SK-N-SH (cell line): ENCODE measurements at regions not wholly inside any gene's neighbourhood (a gene's known extent, or its start where the extent isn't known, plus 50 kb on each side); places are given as distances from the start of the nearest gene placed in this dataset.

Source experiments
- CTCF ChIA-PET: fragments of 300-600, 350-600 bp; formaldehyde crosslinking; extraction: SDS; loops from one replicate; lab custom pipeline; 2021; lab: Yijun Ruan, JAX
- POLR2A ChIA-PET: fragments of 350-600 bp; sonication (Branson Sonifier 250); formaldehyde crosslinking; extraction: SDS; loops from one replicate; lab custom pipeline; 2020; ENCODE audit warnings: antibody characterized with exemption, inconsistent platforms; lab: Yijun Ruan, JAX
- DNase-seq: peaks from one replicate; pipeline ENCODE4 v3.0.0; 2012
- H2AFZ ChIP-seq: fragments of 200-600 bp; sonication (generic); 2 replicates; pipeline ENCODE4 v1.8.1; 2016; ENCODE audit warnings: antibody characterized with exemption, mild to moderate bottlenecking, low read depth
- H3F3A ChIP-seq: fragments of 200-600 bp; sonication (generic); replicated peaks from 2 replicates; pipeline ENCODE3; 2016; ENCODE audit warnings: antibody characterized with exemption, mild to moderate bottlenecking; ENCODE audit not compliant: insufficient read depth
- H3K27ac ChIP-seq, 2 experiments: fragments of 200-500 bp in 1 of 2; fragments of 200-600 bp in 1 of 2; sonication (Bioruptor generic) in 1 of 2; sonication (generic), shearing (Covaris generic) in 1 of 2; 2 replicates each; pipeline versions ENCODE4 v1.5.1 to v1.6.1; 2014 to 2016; ENCODE audit warnings: low read depth in 2 of 2, inconsistent platforms in 1 of 2, low read length in 1 of 2, mild to moderate bottlenecking in 1 of 2, mixed read lengths in 1 of 2
- H3K27me3 ChIP-seq: fragments of 200-600 bp; sonication (generic), shearing (Covaris generic); 2 replicates; pipeline ENCODE4 v1.6.1; 2016; ENCODE audit warnings: mixed run types; ENCODE audit not compliant: insufficient read depth
- H3K36me3 ChIP-seq, 2 experiments: fragments of 200-500 bp in 1 of 2; fragments of 200-600 bp in 1 of 2; sonication (Bioruptor generic) in 1 of 2; sonication (generic) in 1 of 2; replicated peaks in 1 of 2; 2 replicates each; pipeline versions ENCODE3 to v1.5.1; 2014 to 2016; ENCODE audit warnings: low read length in 1 of 2, mild to moderate bottlenecking in 1 of 2; ENCODE audit not compliant: insufficient read depth in 2 of 2, control insufficient read depth in 1 of 2
- H3K4me1 ChIP-seq, 2 experiments: fragments of 200-500 bp in 1 of 2; fragments of 200-600 bp in 1 of 2; sonication (Bioruptor generic) in 1 of 2; sonication (generic), shearing (Covaris generic) in 1 of 2; 2 replicates each; pipeline versions ENCODE4 v1.5.1 to v1.6.1; 2014 to 2016; ENCODE audit warnings: low read depth in 1 of 2, low read length in 1 of 2, mixed run types in 1 of 2; ENCODE audit not compliant: insufficient read depth in 2 of 2, control insufficient read depth in 1 of 2
- H3K4me2 ChIP-seq: fragments of 200-600 bp; sonication (generic), shearing (Covaris generic); 2 replicates; pipeline ENCODE4 v1.6.1; 2017; ENCODE audit warnings: mixed run types
- H3K4me3 ChIP-seq, 2 experiments: fragments of 200-500 bp in 1 of 2; fragments of 200-600 bp in 1 of 2; sonication (Bioruptor generic) in 1 of 2; sonication (generic), shearing (Covaris generic) in 1 of 2; 2 replicates each; pipeline versions ENCODE4 v1.5.1 to v1.8.1; 2014 to 2016; ENCODE audit warnings: low read depth in 2 of 2, inconsistent platforms in 1 of 2, low read length in 1 of 2, mild to moderate bottlenecking in 1 of 2, mixed read lengths in 1 of 2, moderate library complexity in 1 of 2
- H3K79me2 ChIP-seq: fragments of 200-600 bp; sonication (generic); 2 replicates; pipeline ENCODE4 v1.8.1; 2017; ENCODE audit warnings: mild to moderate bottlenecking; ENCODE audit not compliant: insufficient read depth
- H3K9ac ChIP-seq: fragments of 200-600 bp; sonication (generic); 2 replicates; pipeline ENCODE4 v1.6.1; 2017; ENCODE audit warnings: mixed run types
- H3K9me2 ChIP-seq: fragments of 200-600 bp; sonication (generic); 2 replicates; pipeline ENCODE4 v1.6.1; 2017; ENCODE audit warnings: mixed run types
- H3K9me3 ChIP-seq: fragments of 200-600 bp; sonication (generic); 2 replicates; pipeline ENCODE4 v1.6.1; 2017; ENCODE audit warnings: mixed run types, mild to moderate bottlenecking, moderate library complexity
- H4K20me1 ChIP-seq: fragments of 200-600 bp; sonication (generic); 2 replicates; pipeline ENCODE4 v1.6.1; 2017; ENCODE audit warnings: mild to moderate bottlenecking, mixed run types; ENCODE audit not compliant: insufficient read depth
- EZH2phosphoT487 ChIP-seq: fragments of 200-600 bp; sonication (generic); IDR thresholded peaks from 2 replicates; pipeline ENCODE4 v1.6.1; 2017; ENCODE audit warnings: low read depth, mixed run types, mild to moderate bottlenecking, antibody characterized with exemption, moderate library complexity, borderline replicate concordance
- FOSL2 ChIP-seq: IDR thresholded peaks from 2 replicates; pipeline ENCODE4 v1.4.0; 2012; ENCODE audit warnings: low read depth, mild to moderate bottlenecking, moderate library complexity, borderline replicate concordance
- FOXJ3 ChIP-seq: sonication (generic); formaldehyde crosslinking; IDR thresholded peaks from 2 replicates; pipeline ENCODE4 v1.5.1; 2020; ENCODE audit warnings: mild to moderate bottlenecking, missing genetic modification reagents
- GABPA ChIP-seq: IDR thresholded peaks from 2 replicates; pipeline ENCODE4 v1.4.0; 2012; ENCODE audit warnings: low read depth, mild to moderate bottlenecking
- MEF2A ChIP-seq: IDR thresholded peaks from 2 replicates; pipeline ENCODE4 v1.4.0; 2012; ENCODE audit warnings: low read depth, borderline replicate concordance
- MXI1 ChIP-seq: IDR thresholded peaks from 2 replicates; pipeline ENCODE4 v1.6.1; 2012; ENCODE audit warnings: mild to moderate bottlenecking, low read depth, low read length, improper control_type of control experiment
- NRF1 ChIP-seq: IDR thresholded peaks from 2 replicates; pipeline ENCODE4 v1.6.1; 2012; ENCODE audit warnings: low read depth, mild to moderate bottlenecking, low read length
- RAD21 ChIP-seq: IDR thresholded peaks from 2 replicates; pipeline ENCODE4 v1.6.1; 2012; ENCODE audit warnings: mild to moderate bottlenecking, low read length
- RXRA ChIP-seq: IDR thresholded peaks from 2 replicates; pipeline ENCODE4 v1.4.0; 2012; ENCODE audit warnings: low read depth, mild to moderate bottlenecking, borderline replicate concordance
- SIN3A ChIP-seq: IDR thresholded peaks from 2 replicates; pipeline ENCODE4 v1.6.1; 2012; ENCODE audit warnings: low read depth, mild to moderate bottlenecking, low read length, moderate library complexity, borderline replicate concordance
- TAF1 ChIP-seq: IDR thresholded peaks from 2 replicates; pipeline ENCODE4 v1.6.1; 2012; ENCODE audit warnings: low read depth, mild to moderate bottlenecking, low read length, moderate library complexity, borderline replicate concordance
- YY1 ChIP-seq: IDR thresholded peaks from 2 replicates; pipeline ENCODE4 v1.4.0; 2012; ENCODE audit warnings: low read depth, mild to moderate bottlenecking
- WGBS: methylation state at CpG from one replicate; pipeline ENCODE4 v1.1.6; 2017; ENCODE audit warnings: low lambda C conversion rate; 5-methylcytosine and 5-hydroxymethylcytosine counted together
- TF ChIP-seq, protein P1 (sequence below): IDR thresholded peaks from 2 replicates; pipeline ENCODE4 v1.6.1; 2012; ENCODE audit warnings: mild to moderate bottlenecking, low read depth, low read length, moderate library complexity
- TF ChIP-seq, protein P2 (sequence below): fragments of 150-350 bp; IDR thresholded peaks from 2 replicates; pipeline ENCODE4 v1.6.1; 2016; ENCODE audit warnings: mild to moderate bottlenecking, low read depth, low read length
- TF ChIP-seq, protein P3 (sequence below): IDR thresholded peaks from 2 replicates; pipeline ENCODE4 v1.4.0; 2012; ENCODE audit warnings: low read depth
- TF ChIP-seq, protein P4 (sequence below): IDR thresholded peaks from 2 replicates; pipeline ENCODE4 v1.4.0; 2012; ENCODE audit warnings: low read depth, borderline replicate concordance
- TF ChIP-seq, protein P5 (sequence below): IDR thresholded peaks from 2 replicates; pipeline ENCODE4; 2012

DNA sequence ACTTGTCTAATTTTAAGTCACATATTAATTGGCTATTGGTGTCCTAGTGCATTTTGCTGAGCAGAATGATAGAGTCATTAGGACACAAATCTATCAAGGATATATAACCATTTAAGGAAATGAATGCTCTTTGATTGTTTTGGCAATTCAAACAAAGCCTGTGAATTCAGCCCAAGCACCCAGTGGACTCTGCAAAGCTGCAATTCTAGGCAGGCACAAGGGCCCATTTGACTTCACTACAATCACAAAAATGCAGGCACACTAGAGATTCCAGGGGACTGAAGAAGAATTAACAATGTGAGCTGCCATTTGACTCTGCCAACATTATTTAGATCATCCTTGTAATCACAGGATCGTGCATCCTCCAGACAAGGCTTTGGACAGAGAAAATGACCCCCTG lies 544.2 kb upstream of the PHF14 start:
- H2AFZ ChIP-seq = no peak overlapping the region
- H3K27ac ChIP-seq = no peak overlapping the region
- ChIA-PET CTCF (interaction anchor here (1.0 to 1.5 kb wide), 2 partner anchors 17 to 19 kb away, joined by 4 to 6 read pairs; no protein-coding TSS in a partner anchor), POLR2A (no interaction called here)
- no peaks in the 10 kb centered on the region; the same call in 1 of the 2 replicates for H3K9me3 ChIP-seq
- no peaks in the 10 kb centered on the region for H3K9me2 ChIP-seq
- H3K27me3 ChIP-seq = no peaks in the 10 kb centered on the region
- TF ChIP-seq TAF1 (no peak), RAD21 (no peak), FOXJ3 (CRISPR knock-in tag) (no peak), NRF1 (no peak), EZH2phosphoT487 (no peak), GABPA (no peak), MEF2A (no peak), SIN3A (no peak), MXI1 (no peak), FOSL2 (no peak), YY1 (no peak), RXRA (no peak)
- TF ChIP-seq, protein P1, sequence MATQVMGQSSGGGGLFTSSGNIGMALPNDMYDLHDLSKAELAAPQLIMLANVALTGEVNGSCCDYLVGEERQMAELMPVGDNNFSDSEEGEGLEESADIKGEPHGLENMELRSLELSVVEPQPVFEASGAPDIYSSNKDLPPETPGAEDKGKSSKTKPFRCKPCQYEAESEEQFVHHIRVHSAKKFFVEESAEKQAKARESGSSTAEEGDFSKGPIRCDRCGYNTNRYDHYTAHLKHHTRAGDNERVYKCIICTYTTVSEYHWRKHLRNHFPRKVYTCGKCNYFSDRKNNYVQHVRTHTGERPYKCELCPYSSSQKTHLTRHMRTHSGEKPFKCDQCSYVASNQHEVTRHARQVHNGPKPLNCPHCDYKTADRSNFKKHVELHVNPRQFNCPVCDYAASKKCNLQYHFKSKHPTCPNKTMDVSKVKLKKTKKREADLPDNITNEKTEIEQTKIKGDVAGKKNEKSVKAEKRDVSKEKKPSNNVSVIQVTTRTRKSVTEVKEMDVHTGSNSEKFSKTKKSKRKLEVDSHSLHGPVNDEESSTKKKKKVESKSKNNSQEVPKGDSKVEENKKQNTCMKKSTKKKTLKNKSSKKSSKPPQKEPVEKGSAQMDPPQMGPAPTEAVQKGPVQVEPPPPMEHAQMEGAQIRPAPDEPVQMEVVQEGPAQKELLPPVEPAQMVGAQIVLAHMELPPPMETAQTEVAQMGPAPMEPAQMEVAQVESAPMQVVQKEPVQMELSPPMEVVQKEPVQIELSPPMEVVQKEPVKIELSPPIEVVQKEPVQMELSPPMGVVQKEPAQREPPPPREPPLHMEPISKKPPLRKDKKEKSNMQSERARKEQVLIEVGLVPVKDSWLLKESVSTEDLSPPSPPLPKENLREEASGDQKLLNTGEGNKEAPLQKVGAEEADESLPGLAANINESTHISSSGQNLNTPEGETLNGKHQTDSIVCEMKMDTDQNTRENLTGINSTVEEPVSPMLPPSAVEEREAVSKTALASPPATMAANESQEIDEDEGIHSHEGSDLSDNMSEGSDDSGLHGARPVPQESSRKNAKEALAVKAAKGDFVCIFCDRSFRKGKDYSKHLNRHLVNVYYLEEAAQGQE = no peak
- TF ChIP-seq, protein P2, sequence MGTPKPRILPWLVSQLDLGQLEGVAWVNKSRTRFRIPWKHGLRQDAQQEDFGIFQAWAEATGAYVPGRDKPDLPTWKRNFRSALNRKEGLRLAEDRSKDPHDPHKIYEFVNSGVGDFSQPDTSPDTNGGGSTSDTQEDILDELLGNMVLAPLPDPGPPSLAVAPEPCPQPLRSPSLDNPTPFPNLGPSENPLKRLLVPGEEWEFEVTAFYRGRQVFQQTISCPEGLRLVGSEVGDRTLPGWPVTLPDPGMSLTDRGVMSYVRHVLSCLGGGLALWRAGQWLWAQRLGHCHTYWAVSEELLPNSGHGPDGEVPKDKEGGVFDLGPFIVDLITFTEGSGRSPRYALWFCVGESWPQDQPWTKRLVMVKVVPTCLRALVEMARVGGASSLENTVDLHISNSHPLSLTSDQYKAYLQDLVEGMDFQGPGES = no peak
- TF ChIP-seq, protein P3, sequence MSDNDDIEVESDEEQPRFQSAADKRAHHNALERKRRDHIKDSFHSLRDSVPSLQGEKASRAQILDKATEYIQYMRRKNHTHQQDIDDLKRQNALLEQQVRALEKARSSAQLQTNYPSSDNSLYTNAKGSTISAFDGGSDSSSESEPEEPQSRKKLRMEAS = no peak
- TF ChIP-seq, protein P4, sequence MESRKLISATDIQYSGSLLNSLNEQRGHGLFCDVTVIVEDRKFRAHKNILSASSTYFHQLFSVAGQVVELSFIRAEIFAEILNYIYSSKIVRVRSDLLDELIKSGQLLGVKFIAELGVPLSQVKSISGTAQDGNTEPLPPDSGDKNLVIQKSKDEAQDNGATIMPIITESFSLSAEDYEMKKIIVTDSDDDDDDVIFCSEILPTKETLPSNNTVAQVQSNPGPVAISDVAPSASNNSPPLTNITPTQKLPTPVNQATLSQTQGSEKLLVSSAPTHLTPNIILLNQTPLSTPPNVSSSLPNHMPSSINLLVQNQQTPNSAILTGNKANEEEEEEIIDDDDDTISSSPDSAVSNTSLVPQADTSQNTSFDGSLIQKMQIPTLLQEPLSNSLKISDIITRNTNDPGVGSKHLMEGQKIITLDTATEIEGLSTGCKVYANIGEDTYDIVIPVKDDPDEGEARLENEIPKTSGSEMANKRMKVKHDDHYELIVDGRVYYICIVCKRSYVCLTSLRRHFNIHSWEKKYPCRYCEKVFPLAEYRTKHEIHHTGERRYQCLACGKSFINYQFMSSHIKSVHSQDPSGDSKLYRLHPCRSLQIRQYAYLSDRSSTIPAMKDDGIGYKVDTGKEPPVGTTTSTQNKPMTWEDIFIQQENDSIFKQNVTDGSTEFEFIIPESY = no peak
- TF ChIP-seq, protein P5, sequence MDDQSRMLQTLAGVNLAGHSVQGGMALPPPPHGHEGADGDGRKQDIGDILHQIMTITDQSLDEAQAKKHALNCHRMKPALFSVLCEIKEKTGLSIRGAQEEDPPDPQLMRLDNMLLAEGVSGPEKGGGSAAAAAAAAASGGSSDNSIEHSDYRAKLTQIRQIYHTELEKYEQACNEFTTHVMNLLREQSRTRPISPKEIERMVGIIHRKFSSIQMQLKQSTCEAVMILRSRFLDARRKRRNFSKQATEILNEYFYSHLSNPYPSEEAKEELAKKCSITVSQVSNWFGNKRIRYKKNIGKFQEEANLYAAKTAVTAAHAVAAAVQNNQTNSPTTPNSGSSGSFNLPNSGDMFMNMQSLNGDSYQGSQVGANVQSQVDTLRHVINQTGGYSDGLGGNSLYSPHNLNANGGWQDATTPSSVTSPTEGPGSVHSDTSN = no peak
- H3F3A ChIP-seq = no peaks in the 10 kb centered on the region
- DNase-seq = no peak
- H3K4me1 ChIP-seq = no peaks in the 10 kb centered on the region
- H4K20me1 ChIP-seq = no peaks in the 10 kb centered on the region
- H3K4me3 ChIP-seq = no peak overlapping the region
- 19% methylated on average over 1 of the region's 1 CpG for WGBS
- no peak overlapping the region for H3K4me2 ChIP-seq
- H3K79me2 ChIP-seq = no peaks in the 10 kb centered on the region
- no peaks in the 10 kb centered on the region for H3K36me3 ChIP-seq
- no peak overlapping the region for H3K9ac ChIP-seq
